HCT116 (cell line): ENCODE measurements at regions not wholly inside any gene's neighbourhood (a gene's known extent, or its start where the extent isn't known, plus 50 kb on each side); places are given as distances from the start of the nearest gene placed in this dataset.
"Not testable (repeated sequence)": the region's sequence is repeated elsewhere in the genome, so short reads cannot be mapped to it uniquely, and the experiment has no call there.

ENCODE experiments used
- EZH2 ChIP-seq: fragments of 200-600 bp; sonication (generic); IDR thresholded peaks from 2 replicates; pipeline ENCODE4 v1.6.1; 2017; ENCODE audit warnings: antibody characterized with exemption, mixed run types
- POLR2A ChIP-seq: IDR thresholded peaks from 2 replicates; pipeline ENCODE4 v1.7.0; 2011; ENCODE audit warnings: borderline replicate concordance; ENCODE audit not compliant: insufficient read depth, insufficient read length; ENCODE audit errors: extremely low read depth
- POLR2AphosphoS5 ChIP-seq: IDR thresholded peaks from 2 replicates; pipeline ENCODE4 v1.6.1; 2011; ENCODE audit warnings: mild to moderate bottlenecking, low read depth, low read length, moderate library complexity
- SIN3A ChIP-seq: IDR thresholded peaks from 2 replicates; pipeline ENCODE4 v1.6.1; 2012; ENCODE audit warnings: low read depth
- SP1 ChIP-seq: IDR thresholded peaks from 2 replicates; pipeline ENCODE4 v1.6.1; 2012; ENCODE audit warnings: low read depth
- TCF7L2 ChIP-seq: IDR thresholded peaks from 2 replicates; pipeline ENCODE4 v1.7.0; 2011; ENCODE audit warnings: borderline replicate concordance, inconsistent platforms; ENCODE audit not compliant: insufficient read depth, insufficient read length; ENCODE audit errors: extremely low read depth
- YY1 ChIP-seq: IDR thresholded peaks from 2 replicates; pipeline ENCODE4 v1.6.1; 2011; ENCODE audit warnings: low read length, low read depth, moderate library complexity, mild to moderate bottlenecking; ENCODE audit not compliant: insufficient replicate concordance; ENCODE audit errors: extremely low read depth
- ZNF274 ChIP-seq: fragments of 200-500 bp; sonication (Bioruptor generic); IDR thresholded peaks from 2 replicates; pipeline ENCODE4 v1.6.1; 2014; ENCODE audit warnings: mild to moderate bottlenecking, low read depth, low read length, inconsistent platforms
- TF ChIP-seq, protein P1 (sequence below), 3 experiments: fragments of 200-600 bp in 1 of 3; sonication (generic) in 1 of 3; IDR thresholded peaks in 2 of 3; conservative IDR thresholded peaks in 1 of 3; 2 replicates each; pipeline ENCODE4 v1.5.1; 2012 to 2017; ENCODE audit warnings: low read depth in 2 of 3, low read length in 2 of 3, antibody characterized with exemption in 1 of 3, borderline replicate concordance in 1 of 3, control low read depth in 1 of 3, mild to moderate bottlenecking in 1 of 3, mixed read lengths in 1 of 3, mixed run types in 1 of 3, moderate library complexity in 1 of 3; ENCODE audit not compliant: insufficient read depth in 1 of 3
- TF ChIP-seq, protein P2 (sequence below): IDR thresholded peaks from 2 replicates; pipeline ENCODE4 v1.6.1; 2012

DNA sequence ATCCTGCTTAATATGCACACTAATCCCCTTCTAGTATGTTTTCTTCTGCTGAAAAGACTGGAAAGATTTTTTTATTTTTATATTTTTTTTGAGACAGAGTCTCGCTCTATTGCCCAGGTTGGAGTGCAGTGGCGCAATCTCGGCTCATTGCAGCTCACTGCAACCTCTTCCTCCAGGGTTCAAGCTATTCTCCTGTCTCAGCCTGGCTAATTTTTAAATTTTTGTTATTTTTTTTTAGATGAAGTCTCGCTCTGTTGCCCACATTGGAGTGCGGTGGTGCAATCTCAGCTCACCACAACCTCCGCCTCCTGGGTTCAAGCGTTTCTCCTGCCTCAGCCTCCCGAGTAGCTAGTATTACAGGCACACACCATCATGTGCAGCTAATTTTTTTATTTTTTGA, 1261.4 kb upstream of the ADGRL2 start:
- not testable (repeated sequence) for TF ChIP-seq ZNF274, SIN3A, EZH2, POLR2A, SP1, TCF7L2, YY1, POLR2AphosphoS5
- TF ChIP-seq, protein P1, sequence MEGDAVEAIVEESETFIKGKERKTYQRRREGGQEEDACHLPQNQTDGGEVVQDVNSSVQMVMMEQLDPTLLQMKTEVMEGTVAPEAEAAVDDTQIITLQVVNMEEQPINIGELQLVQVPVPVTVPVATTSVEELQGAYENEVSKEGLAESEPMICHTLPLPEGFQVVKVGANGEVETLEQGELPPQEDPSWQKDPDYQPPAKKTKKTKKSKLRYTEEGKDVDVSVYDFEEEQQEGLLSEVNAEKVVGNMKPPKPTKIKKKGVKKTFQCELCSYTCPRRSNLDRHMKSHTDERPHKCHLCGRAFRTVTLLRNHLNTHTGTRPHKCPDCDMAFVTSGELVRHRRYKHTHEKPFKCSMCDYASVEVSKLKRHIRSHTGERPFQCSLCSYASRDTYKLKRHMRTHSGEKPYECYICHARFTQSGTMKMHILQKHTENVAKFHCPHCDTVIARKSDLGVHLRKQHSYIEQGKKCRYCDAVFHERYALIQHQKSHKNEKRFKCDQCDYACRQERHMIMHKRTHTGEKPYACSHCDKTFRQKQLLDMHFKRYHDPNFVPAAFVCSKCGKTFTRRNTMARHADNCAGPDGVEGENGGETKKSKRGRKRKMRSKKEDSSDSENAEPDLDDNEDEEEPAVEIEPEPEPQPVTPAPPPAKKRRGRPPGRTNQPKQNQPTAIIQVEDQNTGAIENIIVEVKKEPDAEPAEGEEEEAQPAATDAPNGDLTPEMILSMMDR (IDR thresholded peaks at IDR 0.05 in 2 of 3, conservative IDR thresholded peaks at IDR 0.05 in 1 of 3; ENCODE audit: borderline replicate concordance in 1 of 3, insufficient read depth in 1 of 3, low read depth in 2 of 3, low read length in 2 of 3), result not testable (repeated sequence)
- TF ChIP-seq, protein P2, sequence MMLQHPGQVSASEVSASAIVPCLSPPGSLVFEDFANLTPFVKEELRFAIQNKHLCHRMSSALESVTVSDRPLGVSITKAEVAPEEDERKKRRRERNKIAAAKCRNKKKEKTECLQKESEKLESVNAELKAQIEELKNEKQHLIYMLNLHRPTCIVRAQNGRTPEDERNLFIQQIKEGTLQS, result not testable (repeated sequence)
